Chondrocyte (in vitro differentiated cells): ENCODE measurements at regions not wholly inside any gene's neighbourhood (a gene's known extent, or its start where the extent isn't known, plus 50 kb on each side); places are given as distances from the start of the nearest gene placed in this dataset.

Experiments
- DNase-seq: peaks from one replicate; pipeline ENCODE4 v3.0.0; 2021; ENCODE audit warnings: mixed read lengths, low spot score
- H3K27ac Mint-ChIP-seq: one replicate; pipeline ENCODE4 v1.8.0; 2021; ENCODE audit warnings: mild to moderate bottlenecking, moderate library complexity, mixed read lengths; ENCODE audit not compliant: unreplicated experiment
- H3K27me3 Mint-ChIP-seq: 2 replicates; pipeline ENCODE4 v1.8.0; 2021; ENCODE audit warnings: low read depth, mixed read lengths
- H3K36me3 Mint-ChIP-seq: 2 replicates; pipeline ENCODE4 v1.8.0; 2021; ENCODE audit warnings: low read depth, mixed read lengths
- H3K4me1 Mint-ChIP-seq: 2 replicates; pipeline ENCODE4 v1.8.0; 2021; ENCODE audit warnings: low read depth, mild to moderate bottlenecking, mixed read lengths
- H3K4me3 Mint-ChIP-seq: one replicate; pipeline ENCODE4 v1.8.0; 2021; ENCODE audit warnings: mild to moderate bottlenecking, moderate library complexity, mixed read lengths; ENCODE audit not compliant: unreplicated experiment
- H3K9me3 Mint-ChIP-seq: 2 replicates; pipeline ENCODE4 v1.8.0; 2021; ENCODE audit warnings: low read depth, mixed read lengths
- CTCF ChIP-seq: fragments of 200-600 bp; sonication (generic); IDR thresholded peaks from 2 replicates; pipeline ENCODE4 v1.5.0; 2021; ENCODE audit warnings: antibody characterized with exemption, mild to moderate bottlenecking, moderate library complexity

- peaks cover 8% of the 10 kb centered on the region for H3K4me1 Mint-ChIP-seq
- no peak overlapping the region for H3K27ac Mint-ChIP-seq
- no peak for DNase-seq
- no peaks in the 10 kb centered on the region for H3K9me3 Mint-ChIP-seq
- H3K36me3 Mint-ChIP-seq = peaks cover 2% of the 10 kb centered on the region
- H3K27me3 Mint-ChIP-seq = no peaks in the 10 kb centered on the region
- H3K4me3 Mint-ChIP-seq = no peak overlapping the region
- TF ChIP-seq CTCF = no peak
Observed at GRCh38 chr2:217121565-217121964, 261.7 kb upstream of the TNP1 start.

GRCh38 chr2:217120429-217120828, 260.6 kb upstream of the TNP1 start:
- Mint-ChIP-seq H3K9me3 (no peaks in the 10 kb centered on the region), H3K27ac (no peak overlapping the region), H3K36me3 (peaks cover 2% of the 10 kb centered on the region), H3K27me3 (no peaks in the 10 kb centered on the region), H3K4me3 (no peak overlapping the region), H3K4me1 (peaks cover 4% of the 10 kb centered on the region)
- no peak for TF ChIP-seq CTCF
- DNase-seq = no peak

- Mint-ChIP-seq H3K36me3 (no peaks in the 10 kb centered on the region), H3K9me3 (no peaks in the 10 kb centered on the region), H3K27ac (no peak overlapping the region), H3K4me1 (peaks cover 4% of the 10 kb centered on the region), H3K4me3 (no peak overlapping the region), H3K27me3 (no peaks in the 10 kb centered on the region)
- no peak for DNase-seq
- TF ChIP-seq CTCF = no peak
Observed at GRCh38 chr2:217118559-217119284, 258.9 kb upstream of the TNP1 start.

- no peak overlapping the region for H3K4me3 Mint-ChIP-seq
- no peak for DNase-seq
- H3K36me3 Mint-ChIP-seq = no peaks in the 10 kb centered on the region
- H3K27ac Mint-ChIP-seq = no peak overlapping the region
- TF ChIP-seq CTCF = no peak
- no peaks in the 10 kb centered on the region for H3K9me3 Mint-ChIP-seq
- H3K27me3 Mint-ChIP-seq = no peaks in the 10 kb centered on the region
- peaks cover 9% of the 10 kb centered on the region for H3K4me1 Mint-ChIP-seq
Observed at GRCh38 chr2:217117523-217117922, 257.7 kb upstream of the TNP1 start.

- Mint-ChIP-seq H3K4me1 (peaks cover 9% of the 10 kb centered on the region), H3K36me3 (no peaks in the 10 kb centered on the region), H3K4me3 (no peak overlapping the region), H3K9me3 (no peaks in the 10 kb centered on the region), H3K27me3 (no peaks in the 10 kb centered on the region), H3K27ac (no peak overlapping the region)
- no peak for TF ChIP-seq CTCF
- no peak for DNase-seq
Observed at GRCh38 chr2:217116610-217117009, 256.7 kb upstream of the TNP1 start.
